Keratinocyte (primary cell): ENCODE measurements at regions not wholly inside any gene's neighbourhood (a gene's known extent, or its start where the extent isn't known, plus 50 kb on each side); places are given as distances from the start of the nearest gene placed in this dataset.

ENCODE experiments used
- DNase-seq: peaks from one replicate; pipeline ENCODE4 v3.0.0-alpha.2; 2011; ENCODE audit warnings: low read depth, missing footprints, low spot score
- FAIRE-seq: peaks from 2 replicates; lab custom pipeline; 2011; peaks lifted over from hg19 to GRCh38; lab: Jason Lieb, UNC
- H2AFZ ChIP-seq: 2 replicates; pipeline ENCODE4 v1.6.0; 2012; ENCODE audit warnings: low read length, control low read depth, inconsistent platforms; ENCODE audit not compliant: control insufficient read depth
- H3K27ac ChIP-seq: 2 replicates; pipeline ENCODE4 v1.5.1; 2011; ENCODE audit warnings: low read length; ENCODE audit not compliant: control insufficient read depth, insufficient read depth
- H3K27me3 ChIP-seq: 3 replicates; pipeline ENCODE4 v1.6.0; 2011; ENCODE audit warnings: low read length; ENCODE audit not compliant: control insufficient read depth, insufficient read depth; ENCODE audit errors: extremely low read depth
- H3K36me3 ChIP-seq, 2 experiments: 2 replicates in 1 of 2; 3 replicates in 1 of 2; pipeline ENCODE4 v1.5.1; 2011; ENCODE audit warnings: low read length in 2 of 2, mild to moderate bottlenecking in 1 of 2; ENCODE audit not compliant: control insufficient read depth in 2 of 2, insufficient read depth in 2 of 2; ENCODE audit errors: extremely low read depth in 1 of 2
- H3K4me1 ChIP-seq: 3 replicates; pipeline ENCODE4 v1.5.1; 2011; ENCODE audit warnings: low read length; ENCODE audit not compliant: control insufficient read depth, insufficient read depth; ENCODE audit errors: extremely low read depth
- H3K4me2 ChIP-seq: 3 replicates; pipeline ENCODE4 v1.6.0; 2011; ENCODE audit warnings: low read depth, low read length; ENCODE audit not compliant: control insufficient read depth, insufficient read depth; ENCODE audit errors: extremely low read depth
- H3K4me3 ChIP-seq, 3 experiments: fragments of 200-600 bp in 1 of 3; sonication (generic) in 1 of 3; 2 replicates in 2 of 3; 3 replicates in 1 of 3; pipeline ENCODE4 v1.5.1; 2011 to 2016; ENCODE audit warnings: low read length in 3 of 3, mild to moderate bottlenecking in 3 of 3, control low read depth in 2 of 3, inconsistent platforms in 1 of 3, low read depth in 1 of 3, mixed read lengths in 1 of 3, mixed run types in 1 of 3, moderate library complexity in 1 of 3; ENCODE audit not compliant: control insufficient read depth in 2 of 3, insufficient read depth in 2 of 3; ENCODE audit errors: extremely low read depth in 1 of 3
- H3K79me2 ChIP-seq: 2 replicates; pipeline ENCODE4 v1.6.0; 2012; ENCODE audit warnings: low read length; ENCODE audit not compliant: control insufficient read depth, insufficient read depth
- H3K9ac ChIP-seq: 3 replicates; pipeline ENCODE4 v1.6.0; 2011; ENCODE audit warnings: low read length; ENCODE audit not compliant: control insufficient read depth, insufficient read depth; ENCODE audit errors: extremely low read depth
- H3K9me1 ChIP-seq: 3 replicates; pipeline ENCODE4 v1.6.0; 2011; ENCODE audit warnings: low read length; ENCODE audit not compliant: control insufficient read depth, insufficient read depth; ENCODE audit errors: extremely low read depth
- H3K9me3 ChIP-seq: 2 replicates; pipeline ENCODE4 v1.5.1; 2012; ENCODE audit warnings: low read depth, low read length; ENCODE audit not compliant: control insufficient read depth
- H4K20me1 ChIP-seq: 3 replicates; pipeline ENCODE4 v1.6.0; 2011; ENCODE audit warnings: low read length; ENCODE audit not compliant: control insufficient read depth, insufficient read depth; ENCODE audit errors: extremely low read depth
- CTCF ChIP-seq, 3 experiments: IDR thresholded peaks in 1 of 3; conservative IDR thresholded peaks in 1 of 3; optimal IDR thresholded peaks in 1 of 3; 2 replicates in 2 of 3; 3 replicates in 1 of 3; pipeline versions ENCODE3 to v1.5.1; 2011; ENCODE audit warnings: low read length in 3 of 3, mild to moderate bottlenecking in 3 of 3, moderate library complexity in 2 of 3, control low read depth in 1 of 3, inconsistent platforms in 1 of 3; ENCODE audit not compliant: insufficient read depth in 2 of 3; ENCODE audit errors: extremely low read depth in 1 of 3
- EZH2 ChIP-seq: IDR thresholded peaks from one replicate; pipeline ENCODE4 v1.6.1; 2012; ENCODE audit warnings: inconsistent platforms, mild to moderate bottlenecking, low read length, moderate library complexity
- dilution Hi-C: fragments of 300-500 bp; cut with MboI; formaldehyde crosslinking; loops from one replicate; pipeline ENCODE4 v1.7.0; 2020; ENCODE audit warnings: low sequenced_read_pairs; ENCODE audit not compliant: extremely low pct_ligation_motif_present

GRCh38 chr4:35461931-35462659 lies 782.2 kb downstream of the ARAP2 start:
- dilution Hi-C loops = no loop called here
- Histone ChIP-seq H3K79me2 (no peaks in the 10 kb centered on the region), H2AFZ (no peak overlapping the region), H3K9me3 (no peaks in the 10 kb centered on the region), H3K36me3 (no peaks in the 10 kb centered on the region), H3K4me1 (no peaks in the 10 kb centered on the region), H3K4me2 (no peak overlapping the region), H3K9ac (no peak overlapping the region), H3K9me1 (no peaks in the 10 kb centered on the region), H4K20me1 (no peaks in the 10 kb centered on the region), H3K27me3 (no peaks in the 10 kb centered on the region), H3K4me3 (no peak overlapping the region), H3K27ac (no peak overlapping the region)
- FAIRE-seq (no peak), DNase-seq (no peak)
- TF ChIP-seq EZH2 (no peak), CTCF (optimal IDR thresholded peaks at IDR 0.05 in 1 of 3, IDR thresholded peaks at IDR 0.05 in 1 of 3, conservative IDR thresholded peaks at IDR 0.05 in 1 of 3; ENCODE audit: extremely low read depth in 1 of 3, insufficient read depth in 2 of 3, low read length in 3 of 3) (no peak)

- H2AFZ ChIP-seq = no peak overlapping the region
- H3K36me3 ChIP-seq = no peaks in the 10 kb centered on the region
- TF ChIP-seq CTCF (optimal IDR thresholded peaks at IDR 0.05 in 1 of 3, IDR thresholded peaks at IDR 0.05 in 1 of 3, conservative IDR thresholded peaks at IDR 0.05 in 1 of 3; ENCODE audit: extremely low read depth in 1 of 3, insufficient read depth in 2 of 3, low read length in 3 of 3) = no peak
- no peak for TF ChIP-seq EZH2
- H3K9me1 ChIP-seq = no peaks in the 10 kb centered on the region
- H4K20me1 ChIP-seq = no peaks in the 10 kb centered on the region
- no peaks in the 10 kb centered on the region for H3K4me1 ChIP-seq
- H3K9me3 ChIP-seq = no peaks in the 10 kb centered on the region
- H3K4me3 ChIP-seq = no peak overlapping the region
- no peak overlapping the region for H3K9ac ChIP-seq
- H3K4me2 ChIP-seq = no peak overlapping the region
- H3K79me2 ChIP-seq = no peaks in the 10 kb centered on the region
- no peaks in the 10 kb centered on the region for H3K27me3 ChIP-seq
- no peak for DNase-seq
- dilution Hi-C loops = no loop called here
- H3K27ac ChIP-seq = no peak overlapping the region
- FAIRE-seq = no peak
Measured at GRCh38 chr4:35463251-35463952, 780.9 kb downstream of the ARAP2 start.
